ENCODE measurements at regions not wholly inside any gene's neighbourhood (a gene's known extent, or its start where the extent isn't known, plus 50 kb on each side); places are given as distances from the start of the nearest gene placed in this dataset.

DNA sequence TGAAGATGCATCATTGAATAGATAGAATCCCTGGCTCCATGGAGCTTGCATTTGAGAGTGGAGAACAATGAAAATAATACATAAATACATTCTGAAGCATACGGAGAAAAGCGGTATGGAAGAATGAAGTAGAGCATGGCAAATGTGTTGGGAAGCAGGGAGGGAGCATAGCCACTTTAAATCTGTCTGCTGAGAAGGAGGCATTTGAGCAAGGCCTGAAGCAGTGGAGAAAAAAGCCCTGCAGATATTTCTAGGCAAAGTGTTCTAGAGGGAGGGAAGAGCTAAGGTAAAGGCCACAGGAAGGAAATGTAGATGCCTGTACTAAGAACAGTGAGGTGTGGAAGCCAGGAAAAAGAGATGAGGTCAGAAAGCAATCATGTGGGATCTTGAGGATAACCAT lies 484.8 kb downstream of the CNTN3 start:
- Histone ChIP-seq H3K4me1 (ENCODE audit: control insufficient read depth in 4 of 4, insufficient read depth in 4 of 4, low read length in 3 of 4) (no peaks in the 10 kb centered on the region), H3K9me3 (ENCODE audit: control insufficient read depth in 4 of 4, low read length in 3 of 4) (no peaks in the 10 kb centered on the region), H3K36me3 (ENCODE audit: control insufficient read depth in 4 of 4, insufficient read depth in 3 of 4, low read depth in 1 of 4, low read length in 3 of 4) (no peaks in the 10 kb centered on the region), H3K27me3 (ENCODE audit: control insufficient read depth in 4 of 4, insufficient read depth in 4 of 4, low read length in 3 of 4) (no peaks in the 10 kb centered on the region), H3K4me3 (ENCODE audit: low read depth in 1 of 3, low read length in 3 of 3) (no peak overlapping the region), H3K9ac (ENCODE audit: low read depth in 1 of 2, low read length in 2 of 2) (no peak overlapping the region), H3K27ac (ENCODE audit: low read depth in 1 of 2, low read length in 2 of 2) (no peak overlapping the region)
- 95% methylated on average over 2 of the region's 2 CpGs for WGBS
- DNase-seq (ENCODE audit: low spot score), result no peak
- TF ChIP-seq TAF1 (conservative IDR thresholded peaks at IDR 0.05), result no peak
- TF ChIP-seq, protein P1, sequence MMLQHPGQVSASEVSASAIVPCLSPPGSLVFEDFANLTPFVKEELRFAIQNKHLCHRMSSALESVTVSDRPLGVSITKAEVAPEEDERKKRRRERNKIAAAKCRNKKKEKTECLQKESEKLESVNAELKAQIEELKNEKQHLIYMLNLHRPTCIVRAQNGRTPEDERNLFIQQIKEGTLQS (IDR thresholded peaks at IDR 0.05), result no peak
- TF ChIP-seq GABPA (IDR thresholded peaks at IDR 0.05 in 1 of 2, conservative IDR thresholded peaks at IDR 0.05 in 1 of 2), result no peak
- TF ChIP-seq CTCF (IDR thresholded peaks at IDR 0.05; ENCODE audit: low read depth, low read length, missing input control), result no peak
- TF ChIP-seq FOXA1 (IDR thresholded peaks at IDR 0.05), result no peak
- TF ChIP-seq, protein P2, sequence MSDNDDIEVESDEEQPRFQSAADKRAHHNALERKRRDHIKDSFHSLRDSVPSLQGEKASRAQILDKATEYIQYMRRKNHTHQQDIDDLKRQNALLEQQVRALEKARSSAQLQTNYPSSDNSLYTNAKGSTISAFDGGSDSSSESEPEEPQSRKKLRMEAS (IDR thresholded peaks at IDR 0.05), result no peak
- no peak for TF ChIP-seq FOXA2 (IDR thresholded peaks at IDR 0.05)
- no peak for TF ChIP-seq HNF4A (conservative IDR thresholded peaks at IDR 0.05)
- no peak for TF ChIP-seq RAD21 (IDR thresholded peaks at IDR 0.05)
- TF ChIP-seq NR2F2 (IDR thresholded peaks at IDR 0.05), result no peak

DNA sequence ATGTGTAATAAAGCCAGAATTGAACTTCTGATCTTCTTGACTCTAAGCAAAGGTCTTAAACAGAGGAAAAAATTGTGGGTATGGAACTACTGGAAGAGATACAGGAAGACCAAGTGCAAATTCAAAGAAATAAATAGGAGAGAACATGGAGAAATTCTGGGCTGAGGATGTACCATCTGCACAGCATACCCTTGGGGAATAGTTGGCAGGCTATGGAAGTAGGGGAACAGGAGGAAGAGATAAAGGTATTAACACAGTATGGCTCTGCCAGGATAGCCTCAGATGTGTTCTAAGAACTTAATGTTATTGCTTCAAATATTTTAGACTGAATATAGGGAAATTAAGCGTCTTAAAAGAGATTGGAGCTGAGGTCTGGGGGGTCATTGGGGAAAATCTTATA lies 485.4 kb downstream of the CNTN3 start:
- no peak overlapping the region for H3K4me3 ChIP-seq (ENCODE audit: low read depth in 1 of 3, low read length in 3 of 3)
- 82% methylated on average over 1 of the region's 1 CpG for WGBS
- no peak overlapping the region for H3K27ac ChIP-seq (ENCODE audit: low read depth in 1 of 2, low read length in 2 of 2)
- H3K9ac ChIP-seq (ENCODE audit: low read depth in 1 of 2, low read length in 2 of 2), result no peak overlapping the region
- H3K27me3 ChIP-seq (ENCODE audit: control insufficient read depth in 4 of 4, insufficient read depth in 4 of 4, low read length in 3 of 4), result no peaks in the 10 kb centered on the region
- no peaks in the 10 kb centered on the region for H3K9me3 ChIP-seq (ENCODE audit: control insufficient read depth in 4 of 4, low read length in 3 of 4)
- no peaks in the 10 kb centered on the region for H3K4me1 ChIP-seq (ENCODE audit: control insufficient read depth in 4 of 4, insufficient read depth in 4 of 4, low read length in 3 of 4)
- TF ChIP-seq NR2F2 (IDR thresholded peaks at IDR 0.05) (no peak), CTCF (IDR thresholded peaks at IDR 0.05; ENCODE audit: low read depth, low read length, missing input control) (no peak)
- no peak for DNase-seq (ENCODE audit: low spot score)
- H3K36me3 ChIP-seq (ENCODE audit: control insufficient read depth in 4 of 4, insufficient read depth in 3 of 4, low read depth in 1 of 4, low read length in 3 of 4), result no peaks in the 10 kb centered on the region

GRCh38 chr3:74127256-74127655 lies 487.2 kb downstream of the CNTN3 start:
- no peak overlapping the region for H3K4me3 ChIP-seq (ENCODE audit: low read depth in 1 of 3, low read length in 3 of 3)
- no peak for DNase-seq (ENCODE audit: low spot score)
- H3K36me3 ChIP-seq (ENCODE audit: control insufficient read depth in 4 of 4, insufficient read depth in 3 of 4, low read depth in 1 of 4, low read length in 3 of 4), result no peaks in the 10 kb centered on the region
- no peak overlapping the region for H3K9ac ChIP-seq (ENCODE audit: low read depth in 1 of 2, low read length in 2 of 2)
- no peaks in the 10 kb centered on the region for H3K4me1 ChIP-seq (ENCODE audit: control insufficient read depth in 4 of 4, insufficient read depth in 4 of 4, low read length in 3 of 4)
- no peak overlapping the region for H3K27ac ChIP-seq (ENCODE audit: low read depth in 1 of 2, low read length in 2 of 2)
- H3K27me3 ChIP-seq (ENCODE audit: control insufficient read depth in 4 of 4, insufficient read depth in 4 of 4, low read length in 3 of 4), result no peaks in the 10 kb centered on the region
- H3K9me3 ChIP-seq (ENCODE audit: control insufficient read depth in 4 of 4, low read length in 3 of 4), result no peaks in the 10 kb centered on the region
- 96% methylated on average over 1 of the region's 1 CpG for WGBS
- TF ChIP-seq HNF4G (IDR thresholded peaks at IDR 0.05) (no peak), SP1 (IDR thresholded peaks at IDR 0.05) (no peak), RXRA (IDR thresholded peaks at IDR 0.05) (no peak), FOXA2 (IDR thresholded peaks at IDR 0.05) (no peak), JUND (IDR thresholded peaks at IDR 0.05) (no peak), GABPA (IDR thresholded peaks at IDR 0.05 in 1 of 2, conservative IDR thresholded peaks at IDR 0.05 in 1 of 2) (no peak), RAD21 (IDR thresholded peaks at IDR 0.05) (no peak), EGR1 (IDR thresholded peaks at IDR 0.05; ENCODE audit: low read depth in 2 of 2) (no peak), HNF4A (conservative IDR thresholded peaks at IDR 0.05) (no peak), YY1 (IDR thresholded peaks at IDR 0.05) (no peak)
- TF ChIP-seq, protein P1 (IDR thresholded peaks at IDR 0.05), result no peak
- TF ChIP-seq, protein P3, sequence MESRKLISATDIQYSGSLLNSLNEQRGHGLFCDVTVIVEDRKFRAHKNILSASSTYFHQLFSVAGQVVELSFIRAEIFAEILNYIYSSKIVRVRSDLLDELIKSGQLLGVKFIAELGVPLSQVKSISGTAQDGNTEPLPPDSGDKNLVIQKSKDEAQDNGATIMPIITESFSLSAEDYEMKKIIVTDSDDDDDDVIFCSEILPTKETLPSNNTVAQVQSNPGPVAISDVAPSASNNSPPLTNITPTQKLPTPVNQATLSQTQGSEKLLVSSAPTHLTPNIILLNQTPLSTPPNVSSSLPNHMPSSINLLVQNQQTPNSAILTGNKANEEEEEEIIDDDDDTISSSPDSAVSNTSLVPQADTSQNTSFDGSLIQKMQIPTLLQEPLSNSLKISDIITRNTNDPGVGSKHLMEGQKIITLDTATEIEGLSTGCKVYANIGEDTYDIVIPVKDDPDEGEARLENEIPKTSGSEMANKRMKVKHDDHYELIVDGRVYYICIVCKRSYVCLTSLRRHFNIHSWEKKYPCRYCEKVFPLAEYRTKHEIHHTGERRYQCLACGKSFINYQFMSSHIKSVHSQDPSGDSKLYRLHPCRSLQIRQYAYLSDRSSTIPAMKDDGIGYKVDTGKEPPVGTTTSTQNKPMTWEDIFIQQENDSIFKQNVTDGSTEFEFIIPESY (IDR thresholded peaks at IDR 0.05), result no peak
- TF ChIP-seq, protein P4, sequence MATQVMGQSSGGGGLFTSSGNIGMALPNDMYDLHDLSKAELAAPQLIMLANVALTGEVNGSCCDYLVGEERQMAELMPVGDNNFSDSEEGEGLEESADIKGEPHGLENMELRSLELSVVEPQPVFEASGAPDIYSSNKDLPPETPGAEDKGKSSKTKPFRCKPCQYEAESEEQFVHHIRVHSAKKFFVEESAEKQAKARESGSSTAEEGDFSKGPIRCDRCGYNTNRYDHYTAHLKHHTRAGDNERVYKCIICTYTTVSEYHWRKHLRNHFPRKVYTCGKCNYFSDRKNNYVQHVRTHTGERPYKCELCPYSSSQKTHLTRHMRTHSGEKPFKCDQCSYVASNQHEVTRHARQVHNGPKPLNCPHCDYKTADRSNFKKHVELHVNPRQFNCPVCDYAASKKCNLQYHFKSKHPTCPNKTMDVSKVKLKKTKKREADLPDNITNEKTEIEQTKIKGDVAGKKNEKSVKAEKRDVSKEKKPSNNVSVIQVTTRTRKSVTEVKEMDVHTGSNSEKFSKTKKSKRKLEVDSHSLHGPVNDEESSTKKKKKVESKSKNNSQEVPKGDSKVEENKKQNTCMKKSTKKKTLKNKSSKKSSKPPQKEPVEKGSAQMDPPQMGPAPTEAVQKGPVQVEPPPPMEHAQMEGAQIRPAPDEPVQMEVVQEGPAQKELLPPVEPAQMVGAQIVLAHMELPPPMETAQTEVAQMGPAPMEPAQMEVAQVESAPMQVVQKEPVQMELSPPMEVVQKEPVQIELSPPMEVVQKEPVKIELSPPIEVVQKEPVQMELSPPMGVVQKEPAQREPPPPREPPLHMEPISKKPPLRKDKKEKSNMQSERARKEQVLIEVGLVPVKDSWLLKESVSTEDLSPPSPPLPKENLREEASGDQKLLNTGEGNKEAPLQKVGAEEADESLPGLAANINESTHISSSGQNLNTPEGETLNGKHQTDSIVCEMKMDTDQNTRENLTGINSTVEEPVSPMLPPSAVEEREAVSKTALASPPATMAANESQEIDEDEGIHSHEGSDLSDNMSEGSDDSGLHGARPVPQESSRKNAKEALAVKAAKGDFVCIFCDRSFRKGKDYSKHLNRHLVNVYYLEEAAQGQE (IDR thresholded peaks at IDR 0.05), result no peak
